ENCODE measurements at regions not wholly inside any gene's neighbourhood (a gene's known extent, or its start where the extent isn't known, plus 50 kb on each side); places are given as distances from the start of the nearest gene placed in this dataset.

DNA sequence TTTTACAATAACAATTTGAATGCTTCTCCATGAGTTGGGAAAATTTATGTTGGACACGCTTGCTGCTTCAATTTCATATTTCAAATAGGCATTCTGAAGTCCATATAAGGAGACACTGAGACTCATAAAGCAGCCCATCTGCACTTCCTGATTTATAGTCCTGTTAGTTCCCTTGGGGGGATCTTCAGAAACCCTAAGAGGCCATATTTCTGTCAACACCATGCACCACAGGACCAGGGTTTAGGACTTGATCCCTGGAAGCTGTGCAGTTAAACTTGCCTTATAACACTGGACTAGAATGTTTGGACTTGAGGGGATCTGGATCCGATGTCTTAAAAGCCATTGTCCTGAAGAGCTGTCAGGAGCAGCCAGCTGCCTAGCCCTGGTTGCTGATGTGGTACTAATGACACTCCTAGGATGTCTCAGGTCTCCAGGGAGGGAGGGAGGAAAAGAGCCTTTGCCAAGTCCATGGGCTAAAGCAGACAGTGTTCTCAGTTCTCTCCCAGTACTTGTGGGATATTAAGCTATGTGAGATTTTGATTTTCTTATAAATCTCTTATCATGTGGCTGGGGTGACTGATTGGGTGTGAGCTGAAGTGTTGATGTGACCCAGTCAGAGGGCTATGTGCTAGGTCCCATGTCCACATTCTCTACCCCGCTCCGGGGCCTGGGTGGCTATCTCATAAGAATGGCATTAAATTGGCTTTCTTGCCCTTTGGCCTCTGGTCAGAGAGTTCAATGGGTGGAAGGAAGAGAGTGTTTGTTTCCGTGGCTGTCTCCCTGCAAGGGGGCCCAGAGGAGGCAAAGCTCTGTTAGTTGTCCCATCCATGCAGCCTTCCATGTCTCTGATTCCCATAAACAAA lies 399.8 kb downstream of the OSTF1 start:
- Histone ChIP-seq H3K9me3 (ENCODE audit: low read depth) (no peaks in the 10 kb centered on the region), H3K4me1 (ENCODE audit: insufficient read depth) (no peaks in the 10 kb centered on the region), H3K27me3 (no peaks in the 10 kb centered on the region), H4K20me1 (ENCODE audit: insufficient read depth, poor library complexity, severe bottlenecking) (no peaks in the 10 kb centered on the region), H3K27ac (no peak overlapping the region), H3K4me3 (no peak overlapping the region), H3K79me2 (no peaks in the 10 kb centered on the region), H3K9me2 (replicated peaks; ENCODE audit: insufficient read depth) (no peaks in the 10 kb centered on the region), H2AFZ (no peak overlapping the region), H3K36me3 (replicated peaks; ENCODE audit: insufficient read depth, low read depth) (no peaks in the 10 kb centered on the region), H3K4me2 (no peak overlapping the region)
- WGBS (ENCODE audit: low lambda C conversion rate, missing lambda C conversion rate), result 46% methylated on average over 5 of the region's 5 CpGs
- TF ChIP-seq, protein P1, sequence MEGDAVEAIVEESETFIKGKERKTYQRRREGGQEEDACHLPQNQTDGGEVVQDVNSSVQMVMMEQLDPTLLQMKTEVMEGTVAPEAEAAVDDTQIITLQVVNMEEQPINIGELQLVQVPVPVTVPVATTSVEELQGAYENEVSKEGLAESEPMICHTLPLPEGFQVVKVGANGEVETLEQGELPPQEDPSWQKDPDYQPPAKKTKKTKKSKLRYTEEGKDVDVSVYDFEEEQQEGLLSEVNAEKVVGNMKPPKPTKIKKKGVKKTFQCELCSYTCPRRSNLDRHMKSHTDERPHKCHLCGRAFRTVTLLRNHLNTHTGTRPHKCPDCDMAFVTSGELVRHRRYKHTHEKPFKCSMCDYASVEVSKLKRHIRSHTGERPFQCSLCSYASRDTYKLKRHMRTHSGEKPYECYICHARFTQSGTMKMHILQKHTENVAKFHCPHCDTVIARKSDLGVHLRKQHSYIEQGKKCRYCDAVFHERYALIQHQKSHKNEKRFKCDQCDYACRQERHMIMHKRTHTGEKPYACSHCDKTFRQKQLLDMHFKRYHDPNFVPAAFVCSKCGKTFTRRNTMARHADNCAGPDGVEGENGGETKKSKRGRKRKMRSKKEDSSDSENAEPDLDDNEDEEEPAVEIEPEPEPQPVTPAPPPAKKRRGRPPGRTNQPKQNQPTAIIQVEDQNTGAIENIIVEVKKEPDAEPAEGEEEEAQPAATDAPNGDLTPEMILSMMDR (IDR thresholded peaks at IDR 0.05; ENCODE audit: poor library complexity), result no peak
- TF ChIP-seq EZH2phosphoT487 (IDR thresholded peaks at IDR 0.05; ENCODE audit: low read depth, severe bottlenecking, unreplicated experiment) (no peak), EZH2 (IDR thresholded peaks at IDR 0.05; ENCODE audit: borderline replicate concordance) (no peak)
- no peak for DNase-seq (ENCODE audit: low spot score)

DNA sequence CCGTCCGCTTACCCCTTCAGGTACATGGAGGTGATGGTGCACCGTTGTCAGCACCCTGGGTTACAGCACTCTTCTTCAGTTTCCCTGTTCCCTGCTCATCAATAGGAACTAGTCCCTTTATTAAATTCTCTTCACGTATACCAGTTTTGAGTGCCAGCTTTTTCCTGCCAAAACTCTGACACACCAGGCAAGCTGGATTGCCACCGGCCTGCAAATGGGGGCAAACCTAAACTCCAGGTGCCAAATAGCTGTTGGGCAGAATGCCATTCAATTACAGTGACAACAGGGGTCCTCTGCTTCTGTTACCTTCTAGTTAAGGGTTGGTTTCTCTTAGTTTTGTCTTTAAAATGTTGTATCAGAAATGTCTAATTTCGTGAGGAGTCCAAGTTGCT lies 400.4 kb downstream of the OSTF1 start:
- Histone ChIP-seq H3K79me2 (no peaks in the 10 kb centered on the region), H3K4me3 (no peak overlapping the region), H3K9me2 (replicated peaks; ENCODE audit: insufficient read depth) (no peaks in the 10 kb centered on the region), H3K27me3 (no peaks in the 10 kb centered on the region), H2AFZ (no peak overlapping the region), H3K4me2 (no peak overlapping the region), H3K4me1 (ENCODE audit: insufficient read depth) (no peaks in the 10 kb centered on the region), H3K36me3 (replicated peaks; ENCODE audit: insufficient read depth, low read depth) (no peaks in the 10 kb centered on the region), H4K20me1 (ENCODE audit: insufficient read depth, poor library complexity, severe bottlenecking) (no peaks in the 10 kb centered on the region), H3K9me3 (ENCODE audit: low read depth) (no peaks in the 10 kb centered on the region), H3K27ac (no peak overlapping the region)
- TF ChIP-seq EZH2 (IDR thresholded peaks at IDR 0.05; ENCODE audit: borderline replicate concordance), result no peak
- DNase-seq (ENCODE audit: low spot score), result no peak
- 90% methylated on average over 6 of the region's 6 CpGs for whole genome bisulfite sequencing (ENCODE audit: low lambda C conversion rate, missing lambda C conversion rate)

GRCh38 chr9:75490326-75490725 lies 400.1 kb upstream of the PCSK5 start:
- Histone ChIP-seq H3K4me1 (ENCODE audit: insufficient read depth) (no peaks in the 10 kb centered on the region), H2AFZ (no peak overlapping the region), H3K36me3 (replicated peaks; ENCODE audit: insufficient read depth, low read depth) (no peaks in the 10 kb centered on the region), H3K4me2 (no peak overlapping the region), H3K4me3 (no peak overlapping the region), H4K20me1 (ENCODE audit: insufficient read depth, poor library complexity, severe bottlenecking) (no peaks in the 10 kb centered on the region), H3K79me2 (no peaks in the 10 kb centered on the region), H3K9me2 (replicated peaks; ENCODE audit: insufficient read depth) (no peaks in the 10 kb centered on the region), H3K9me3 (ENCODE audit: low read depth) (no peaks in the 10 kb centered on the region), H3K27me3 (no peaks in the 10 kb centered on the region), H3K27ac (no peak overlapping the region)
- TF ChIP-seq, protein P1 (IDR thresholded peaks at IDR 0.05; ENCODE audit: poor library complexity), result no peak
- TF ChIP-seq EZH2 (IDR thresholded peaks at IDR 0.05; ENCODE audit: borderline replicate concordance), result no peak
- DNase-seq (ENCODE audit: low spot score), result no peak
- WGBS (ENCODE audit: low lambda C conversion rate, missing lambda C conversion rate), result 76% methylated on average over 2 of the region's 2 CpGs

- Histone ChIP-seq H3K79me2 (no peaks in the 10 kb centered on the region), H3K4me3 (no peak overlapping the region), H2AFZ (no peak overlapping the region), H4K20me1 (ENCODE audit: insufficient read depth, poor library complexity, severe bottlenecking) (no peaks in the 10 kb centered on the region), H3K27ac (no peak overlapping the region), H3K9me3 (ENCODE audit: low read depth) (no peaks in the 10 kb centered on the region), H3K36me3 (replicated peaks; ENCODE audit: insufficient read depth, low read depth) (no peaks in the 10 kb centered on the region), H3K9me2 (replicated peaks; ENCODE audit: insufficient read depth) (no peaks in the 10 kb centered on the region), H3K4me2 (no peak overlapping the region), H3K27me3 (no peaks in the 10 kb centered on the region), H3K4me1 (ENCODE audit: insufficient read depth) (no peaks in the 10 kb centered on the region)
- 48% methylated on average over 1 of the region's 1 CpG for WGBS (ENCODE audit: low lambda C conversion rate, missing lambda C conversion rate)
- TF ChIP-seq EZH2phosphoT487 (IDR thresholded peaks at IDR 0.05; ENCODE audit: low read depth, severe bottlenecking, unreplicated experiment) (no peak), EZH2 (IDR thresholded peaks at IDR 0.05; ENCODE audit: borderline replicate concordance) (no peak)
- TF ChIP-seq, protein P1 (IDR thresholded peaks at IDR 0.05; ENCODE audit: poor library complexity), result no peak
- DNase-seq (ENCODE audit: low spot score), result no peak
These were observed 398.9 kb upstream of the PCSK5 start for GRCh38 chr9:75491533-75491932.

Data from hepatocyte (in vitro differentiated cells).